ENCODE measurements at regions not wholly inside any gene's neighbourhood (a gene's known extent, or its start where the extent isn't known, plus 50 kb on each side); places are given as distances from the start of the nearest gene placed in this dataset.

DNA sequence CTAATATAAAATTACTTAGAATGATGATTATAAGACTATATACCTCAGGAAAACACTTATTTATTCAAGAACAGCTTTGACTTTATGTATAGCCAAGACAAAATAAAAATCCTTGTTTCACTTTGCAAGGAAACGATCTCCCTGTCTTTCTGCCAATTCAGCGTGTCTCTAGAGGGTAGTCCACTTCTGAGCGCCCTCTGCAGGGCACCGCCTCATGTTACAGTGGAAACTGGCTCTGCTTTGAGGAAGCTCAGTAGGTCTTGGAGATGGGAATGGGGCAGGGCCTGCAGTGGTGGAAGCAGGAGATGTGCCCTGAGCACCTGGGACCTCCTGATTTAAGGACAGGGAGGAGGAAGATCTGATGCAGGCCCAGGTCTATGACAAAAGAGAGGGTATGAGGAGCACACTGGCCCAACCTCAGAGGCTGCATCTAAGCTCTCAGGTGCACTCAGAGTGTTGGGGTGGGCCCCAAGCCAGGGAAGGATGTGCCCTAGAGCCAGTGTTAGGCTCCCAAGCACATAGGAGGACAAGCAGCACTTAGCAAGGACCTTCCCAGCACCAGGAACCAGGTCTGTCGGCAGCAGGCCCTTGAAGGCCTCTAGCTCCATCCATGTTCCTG is 481.0 kb downstream of the TNS3 start:
- TF ChIP-seq, protein P1, sequence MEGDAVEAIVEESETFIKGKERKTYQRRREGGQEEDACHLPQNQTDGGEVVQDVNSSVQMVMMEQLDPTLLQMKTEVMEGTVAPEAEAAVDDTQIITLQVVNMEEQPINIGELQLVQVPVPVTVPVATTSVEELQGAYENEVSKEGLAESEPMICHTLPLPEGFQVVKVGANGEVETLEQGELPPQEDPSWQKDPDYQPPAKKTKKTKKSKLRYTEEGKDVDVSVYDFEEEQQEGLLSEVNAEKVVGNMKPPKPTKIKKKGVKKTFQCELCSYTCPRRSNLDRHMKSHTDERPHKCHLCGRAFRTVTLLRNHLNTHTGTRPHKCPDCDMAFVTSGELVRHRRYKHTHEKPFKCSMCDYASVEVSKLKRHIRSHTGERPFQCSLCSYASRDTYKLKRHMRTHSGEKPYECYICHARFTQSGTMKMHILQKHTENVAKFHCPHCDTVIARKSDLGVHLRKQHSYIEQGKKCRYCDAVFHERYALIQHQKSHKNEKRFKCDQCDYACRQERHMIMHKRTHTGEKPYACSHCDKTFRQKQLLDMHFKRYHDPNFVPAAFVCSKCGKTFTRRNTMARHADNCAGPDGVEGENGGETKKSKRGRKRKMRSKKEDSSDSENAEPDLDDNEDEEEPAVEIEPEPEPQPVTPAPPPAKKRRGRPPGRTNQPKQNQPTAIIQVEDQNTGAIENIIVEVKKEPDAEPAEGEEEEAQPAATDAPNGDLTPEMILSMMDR (IDR thresholded peaks at IDR 0.05; ENCODE audit: unreplicated experiment), result peak; percentile 50
- Mint-ChIP-seq H3K4me1 (ENCODE audit: insufficient read depth, unreplicated experiment) (peaks cover 5% of the 10 kb centered on the region), H3K4me3 (ENCODE audit: unreplicated experiment) (no peak overlapping the region), H3K27me3 (ENCODE audit: insufficient read depth, unreplicated experiment) (no peaks in the 10 kb centered on the region), H3K9me3 (ENCODE audit: unreplicated experiment) (no peaks in the 10 kb centered on the region), H3K36me3 (ENCODE audit: insufficient read depth, unreplicated experiment) (no peaks in the 10 kb centered on the region), H3K27ac (ENCODE audit: low read depth, unreplicated experiment) (no peak overlapping the region)
- peak; percentile 76 for DNase-seq (ENCODE audit: unreplicated experiment)
- intact Hi-C loops (cut with micrococcal nuclease), result loop anchor here (5.0 kb wide), 1 partner anchor 1179 kb away; the partner anchor contains the start of gene IGFBP3
- CTCF ChIA-PET, result interaction anchor here (0.8 to 2.0 kb wide), 10 partner anchors 10 to 1178 kb away, joined by 3 to 9 read pairs (median 5); no protein-coding TSS in a partner anchor
- no TSS peak for BruUV-seq (replicated peaks)
- POLR2A ChIA-PET, result no interaction called here

DNA sequence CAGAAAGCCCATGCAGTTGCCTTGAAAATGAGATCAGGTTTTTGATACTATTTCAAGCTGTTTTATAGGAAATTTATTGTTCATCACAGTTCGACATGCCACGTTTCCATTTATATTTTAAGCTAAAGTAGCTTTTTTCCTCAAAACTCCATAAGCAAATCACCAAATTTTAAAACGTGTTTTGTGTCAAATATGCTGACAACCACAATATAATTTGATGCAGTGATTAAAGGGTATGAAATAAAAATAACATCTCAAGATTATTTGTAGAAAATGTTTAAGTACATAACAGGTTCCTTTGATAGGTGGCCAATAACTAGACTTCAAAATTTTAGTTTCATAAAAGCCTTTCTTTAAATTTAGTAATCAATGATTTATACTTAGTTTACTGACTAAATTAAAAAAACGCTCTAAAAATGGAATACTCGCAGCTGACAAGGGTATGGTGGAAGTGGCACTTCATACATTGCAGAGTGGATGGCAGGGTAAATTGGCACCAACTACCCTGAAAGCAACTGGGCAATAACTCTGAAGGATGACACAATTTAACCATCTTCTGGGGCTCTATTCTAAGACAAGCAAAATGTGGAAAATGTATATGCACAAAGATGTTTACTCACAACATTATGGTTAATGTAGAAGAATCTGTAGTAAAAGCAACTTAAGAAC is 481.6 kb downstream of the TNS3 start:
- TF ChIP-seq, protein P1 (IDR thresholded peaks at IDR 0.05; ENCODE audit: unreplicated experiment), result no peak
- no peaks in the 10 kb centered on the region for H3K27me3 Mint-ChIP-seq (ENCODE audit: insufficient read depth, unreplicated experiment)
- ChIA-PET POLR2A (no interaction called here), CTCF (interaction anchor here (0.8 to 2.0 kb wide), 10 partner anchors 8 to 748 kb away, joined by 3 to 9 read pairs (median 5); no protein-coding TSS in a partner anchor)
- H3K4me1 Mint-ChIP-seq (ENCODE audit: insufficient read depth, unreplicated experiment), result peaks cover 5% of the 10 kb centered on the region
- intact Hi-C loops (cut with micrococcal nuclease), result loop anchor here (5.0 kb wide), 1 partner anchor 1178 kb away; the partner anchor contains the start of gene IGFBP3
- no TSS peak for BruUV-seq (replicated peaks)
- DNase-seq (ENCODE audit: unreplicated experiment), result no peak
- H3K4me3 Mint-ChIP-seq (ENCODE audit: unreplicated experiment), result no peak overlapping the region
- no peaks in the 10 kb centered on the region for H3K9me3 Mint-ChIP-seq (ENCODE audit: unreplicated experiment)
- H3K36me3 Mint-ChIP-seq (ENCODE audit: insufficient read depth, unreplicated experiment), result no peaks in the 10 kb centered on the region
- H3K27ac Mint-ChIP-seq (ENCODE audit: low read depth, unreplicated experiment), result no peak overlapping the region

DNA sequence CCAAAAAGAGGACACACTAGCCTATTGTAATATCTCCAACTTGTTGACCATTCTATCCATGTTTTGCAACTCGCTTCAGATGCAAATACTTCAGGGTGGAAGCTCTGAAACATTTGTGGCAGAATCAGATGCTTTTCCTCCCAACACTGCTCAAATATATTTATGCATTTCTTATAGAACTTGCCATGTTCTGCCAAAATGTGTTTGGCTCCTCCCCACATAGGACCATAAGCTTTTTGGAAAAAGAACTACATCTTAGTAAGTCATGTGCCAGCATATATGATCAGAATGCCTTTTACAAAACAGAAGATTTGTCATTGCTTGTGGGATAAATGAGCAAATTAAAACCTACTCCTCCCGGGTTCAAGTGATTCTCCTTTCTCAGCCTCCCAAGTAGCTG is 484.5 kb downstream of the TNS3 start:
- H3K4me3 Mint-ChIP-seq (ENCODE audit: unreplicated experiment), result no peak overlapping the region
- DNase-seq (ENCODE audit: unreplicated experiment), result no peak
- BruUV-seq (replicated peaks), result no TSS peak
- ChIA-PET POLR2A (no interaction called here), CTCF (interaction anchor here (1.4 kb wide), 1 partner anchor 17 kb away, joined by 3 read pairs; no protein-coding TSS in a partner anchor)
- peaks cover 5% of the 10 kb centered on the region for H3K4me1 Mint-ChIP-seq (ENCODE audit: insufficient read depth, unreplicated experiment)
- no peaks in the 10 kb centered on the region for H3K27me3 Mint-ChIP-seq (ENCODE audit: insufficient read depth, unreplicated experiment)
- H3K27ac Mint-ChIP-seq (ENCODE audit: low read depth, unreplicated experiment), result no peak overlapping the region
- no peaks in the 10 kb centered on the region for H3K36me3 Mint-ChIP-seq (ENCODE audit: insufficient read depth, unreplicated experiment)
- TF ChIP-seq, protein P1 (IDR thresholded peaks at IDR 0.05; ENCODE audit: unreplicated experiment), result no peak
- intact Hi-C loops (cut with micrococcal nuclease), result no loop called here
- H3K9me3 Mint-ChIP-seq (ENCODE audit: unreplicated experiment), result no peaks in the 10 kb centered on the region

DNA sequence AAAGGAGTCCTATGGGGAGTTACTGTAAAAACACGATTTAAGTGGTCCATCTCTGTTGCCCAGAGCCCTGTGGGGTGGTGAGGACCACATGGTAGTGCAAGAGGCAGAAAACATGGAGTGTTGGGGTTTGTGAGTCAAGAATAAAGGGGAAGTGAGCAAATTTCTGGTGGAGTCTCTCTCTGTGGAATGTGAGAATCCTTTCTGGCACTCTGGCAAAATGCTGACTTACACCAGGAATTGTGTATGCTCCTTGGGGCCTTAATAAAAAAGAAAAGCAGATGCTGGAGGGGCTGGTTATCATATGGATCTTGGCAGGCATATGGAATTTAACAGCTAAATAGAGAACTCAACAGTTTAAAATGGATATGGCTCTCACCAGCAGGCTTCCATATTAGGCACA is 486.0 kb downstream of the TNS3 start:
- POLR2A ChIA-PET, result no interaction called here
- TF ChIP-seq, protein P1 (IDR thresholded peaks at IDR 0.05; ENCODE audit: unreplicated experiment), result no peak
- H3K4me1 Mint-ChIP-seq (ENCODE audit: insufficient read depth, unreplicated experiment), result peaks cover 3% of the 10 kb centered on the region
- DNase-seq (ENCODE audit: unreplicated experiment), result no peak
- no peaks in the 10 kb centered on the region for H3K36me3 Mint-ChIP-seq (ENCODE audit: insufficient read depth, unreplicated experiment)
- no TSS peak for BruUV-seq (replicated peaks)
- CTCF ChIA-PET, result interaction anchor here (1.0 kb wide), 1 partner anchor 10 kb away, joined by 4 read pairs; no protein-coding TSS in a partner anchor
- intact Hi-C loops (cut with micrococcal nuclease), result no loop called here
- no peaks in the 10 kb centered on the region for H3K9me3 Mint-ChIP-seq (ENCODE audit: unreplicated experiment)
- no peaks in the 10 kb centered on the region for H3K27me3 Mint-ChIP-seq (ENCODE audit: insufficient read depth, unreplicated experiment)
- H3K4me3 Mint-ChIP-seq (ENCODE audit: unreplicated experiment), result no peak overlapping the region
- H3K27ac Mint-ChIP-seq (ENCODE audit: low read depth, unreplicated experiment), result no peak overlapping the region
